OCI-LY7 (cell line): ENCODE measurements at regions not wholly inside any gene's neighbourhood (a gene's known extent, or its start where the extent isn't known, plus 50 kb on each side); places are given as distances from the start of the nearest gene placed in this dataset.

Source experiments
- BruUV-seq: library from RNA; stranded (reverse); fragments of 400-500 nt; replicated peaks from 2 replicates; lab custom pipeline; 2021; lab: Mats Ljungman, UMichigan
- CTCF ChIA-PET: fragments of 300-600 bp; sonication (Branson Sonifier 250); formaldehyde crosslinking; loops from one replicate; lab custom pipeline; 2022; ENCODE audit warnings: antibody characterized with exemption; ENCODE audit not compliant: unreplicated experiment; lab: Charles Lee
- POLR2A ChIA-PET: fragments of 300-600 bp; sonication (Branson Sonifier 250); formaldehyde crosslinking; loops from one replicate; lab custom pipeline; 2022; ENCODE audit warnings: antibody characterized with exemption; lab: Charles Lee
- DNase-seq: peaks from one replicate; pipeline ENCODE4 v3.0.0-alpha.2; 2015; ENCODE audit warnings: low spot score
- H2AFZ ChIP-seq: fragments of 200-600 bp; sonication (generic), shearing (Covaris generic); 2 replicates; pipeline ENCODE4 v1.6.1; 2014; ENCODE audit warnings: mild to moderate bottlenecking, antibody characterized with exemption, low read length, moderate library complexity
- H3K27ac ChIP-seq: fragments of 200-600 bp; sonication (generic); 2 replicates; pipeline ENCODE4 v1.5.1; 2014; ENCODE audit warnings: mixed run types, low read depth, mild to moderate bottlenecking, moderate library complexity, low read length, inconsistent platforms; ENCODE audit not compliant: poor library complexity, severe bottlenecking
- H3K36me3 ChIP-seq: fragments of 200-600 bp; sonication (generic); 2 replicates; pipeline ENCODE4 v1.6.1; 2014; ENCODE audit warnings: mild to moderate bottlenecking, antibody characterized with exemption, low read length, moderate library complexity, mixed read lengths; ENCODE audit not compliant: insufficient read depth
- H3K4me1 ChIP-seq: fragments of 200-600 bp; sonication (generic); 2 replicates; pipeline ENCODE4 v1.5.1; 2014; ENCODE audit warnings: mild to moderate bottlenecking, low read length; ENCODE audit not compliant: insufficient read depth, poor library complexity, severe bottlenecking
- H3K4me2 ChIP-seq: fragments of 200-600 bp; sonication (generic); 2 replicates; pipeline ENCODE4 v1.6.1; 2014; ENCODE audit warnings: mild to moderate bottlenecking, low read length
- H3K4me3 ChIP-seq: fragments of 200-600 bp; sonication (generic); 2 replicates; pipeline ENCODE4 v1.5.1; 2014; ENCODE audit warnings: mild to moderate bottlenecking, low read depth, low read length; ENCODE audit not compliant: poor library complexity, severe bottlenecking
- H3K79me2 ChIP-seq: fragments of 200-600 bp; sonication (generic); 2 replicates; pipeline ENCODE4 v1.6.1; 2016; ENCODE audit warnings: low read depth, mild to moderate bottlenecking, low read length, moderate library complexity, mixed read lengths; ENCODE audit not compliant: insufficient read depth
- H3K9me2 ChIP-seq: fragments of 200-600 bp; sonication (generic); 2 replicates; pipeline ENCODE4 v1.6.1; 2016; ENCODE audit warnings: mild to moderate bottlenecking, low read length, mixed read lengths; ENCODE audit not compliant: insufficient read depth
- H3K9me3 ChIP-seq: fragments of 200-600 bp; sonication (generic); 2 replicates; pipeline ENCODE4 v1.6.1; 2014; ENCODE audit warnings: mild to moderate bottlenecking, mixed run types, low read length, mixed read lengths
- H4K20me1 ChIP-seq: fragments of 200-600 bp; sonication (generic); 2 replicates; pipeline ENCODE4 v1.6.1; 2014; ENCODE audit warnings: mild to moderate bottlenecking, antibody characterized with exemption, low read length, moderate library complexity, mixed read lengths; ENCODE audit not compliant: insufficient read depth
- EZH2phosphoT487 ChIP-seq: fragments of 200-600 bp; sonication (generic); IDR thresholded peaks from 2 replicates; pipeline ENCODE4 v1.6.1; 2018; ENCODE audit warnings: low read depth, borderline replicate concordance, mild to moderate bottlenecking, mixed run types, antibody characterized with exemption, low read length, moderate library complexity, mixed read lengths
- intact Hi-C: fragments of 100-400 bp; cut with micrococcal nuclease; formaldehyde crosslinking; loops from one replicate; pipeline ENCODE4 v1.10.0; 2022; ENCODE audit not compliant: unreplicated experiment
- TF ChIP-seq, protein P1 (sequence below): fragments of 200-600 bp; sonication (generic); conservative IDR thresholded peaks from 2 replicates; pipeline ENCODE4 v1.5.1; 2014; ENCODE audit warnings: mild to moderate bottlenecking, antibody characterized with exemption, low read length, moderate library complexity, mixed read lengths

DNA sequence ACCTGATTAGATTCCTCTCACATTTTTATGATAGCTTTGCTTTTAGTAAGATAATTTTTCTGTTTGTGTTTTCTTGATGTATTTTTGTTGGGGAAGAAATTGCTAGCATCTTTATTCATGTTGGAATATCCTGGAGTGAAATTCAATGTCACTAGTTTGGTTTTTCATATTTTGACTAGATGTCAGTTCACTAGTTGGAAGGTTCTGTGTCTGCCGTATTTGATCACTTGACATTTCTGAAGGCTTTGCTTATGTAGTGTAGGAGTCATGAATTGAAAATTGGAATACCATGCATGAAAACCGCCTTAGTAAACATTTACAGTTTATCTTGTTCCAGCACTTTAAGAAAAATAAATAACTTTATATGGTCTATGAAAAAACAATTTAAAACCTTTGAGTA lies 348.4 kb downstream of the AASDHPPT start:
- ChIA-PET POLR2A (interaction anchor here (0.8 to 1.0 kb wide), 2 partner anchors 8 to 10 kb away, joined by 3 read pairs; no protein-coding TSS in a partner anchor), CTCF (no interaction called here)
- BruUV-seq, result no TSS peak

DNA sequence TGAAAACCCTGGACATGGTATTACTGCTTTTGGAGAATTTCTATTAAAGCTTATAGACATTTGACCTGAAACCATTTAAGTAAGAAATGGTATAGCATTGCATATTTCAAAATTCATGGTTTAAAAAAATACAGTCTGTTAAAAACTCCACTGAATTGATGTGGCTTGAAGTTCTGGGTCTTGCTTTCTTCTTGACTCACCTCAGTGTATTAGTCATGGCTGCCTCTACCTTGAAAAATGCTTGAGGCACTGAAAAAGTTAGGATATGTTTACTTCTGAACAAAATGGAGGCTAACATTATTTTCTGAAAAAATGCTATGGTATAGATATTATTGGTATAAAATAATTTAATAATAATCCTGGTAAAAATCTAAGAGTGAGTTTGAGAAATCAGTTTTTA lies 349.2 kb downstream of the AASDHPPT start:
- H2AFZ ChIP-seq, result no peak overlapping the region
- H3K9me3 ChIP-seq, result no peaks in the 10 kb centered on the region
- intact Hi-C loops, result no loop called here
- DNase-seq, result no peak
- H3K4me3 ChIP-seq, result no peak overlapping the region
- ChIA-PET CTCF (no interaction called here), POLR2A (interaction anchor here (0.8 kb wide), 1 partner anchor 9 kb away, joined by 3 read pairs; no protein-coding TSS in a partner anchor)
- no peaks in the 10 kb centered on the region for H4K20me1 ChIP-seq
- no TSS peak for BruUV-seq
- no peaks in the 10 kb centered on the region for H3K36me3 ChIP-seq
- no peaks in the 10 kb centered on the region for H3K79me2 ChIP-seq
- H3K4me2 ChIP-seq, result no peak overlapping the region
- no peak overlapping the region for H3K27ac ChIP-seq
- TF ChIP-seq, protein P1, sequence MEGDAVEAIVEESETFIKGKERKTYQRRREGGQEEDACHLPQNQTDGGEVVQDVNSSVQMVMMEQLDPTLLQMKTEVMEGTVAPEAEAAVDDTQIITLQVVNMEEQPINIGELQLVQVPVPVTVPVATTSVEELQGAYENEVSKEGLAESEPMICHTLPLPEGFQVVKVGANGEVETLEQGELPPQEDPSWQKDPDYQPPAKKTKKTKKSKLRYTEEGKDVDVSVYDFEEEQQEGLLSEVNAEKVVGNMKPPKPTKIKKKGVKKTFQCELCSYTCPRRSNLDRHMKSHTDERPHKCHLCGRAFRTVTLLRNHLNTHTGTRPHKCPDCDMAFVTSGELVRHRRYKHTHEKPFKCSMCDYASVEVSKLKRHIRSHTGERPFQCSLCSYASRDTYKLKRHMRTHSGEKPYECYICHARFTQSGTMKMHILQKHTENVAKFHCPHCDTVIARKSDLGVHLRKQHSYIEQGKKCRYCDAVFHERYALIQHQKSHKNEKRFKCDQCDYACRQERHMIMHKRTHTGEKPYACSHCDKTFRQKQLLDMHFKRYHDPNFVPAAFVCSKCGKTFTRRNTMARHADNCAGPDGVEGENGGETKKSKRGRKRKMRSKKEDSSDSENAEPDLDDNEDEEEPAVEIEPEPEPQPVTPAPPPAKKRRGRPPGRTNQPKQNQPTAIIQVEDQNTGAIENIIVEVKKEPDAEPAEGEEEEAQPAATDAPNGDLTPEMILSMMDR, result no peak
- no peak for TF ChIP-seq EZH2phosphoT487
- H3K9me2 ChIP-seq, result no peaks in the 10 kb centered on the region
- no peaks in the 10 kb centered on the region for H3K4me1 ChIP-seq

More for the DNA sequence above, 348.4 kb downstream of the AASDHPPT start:
- Histone ChIP-seq H3K4me3 (no peak overlapping the region), H2AFZ (no peak overlapping the region), H3K36me3 (no peaks in the 10 kb centered on the region), H3K9me3 (no peaks in the 10 kb centered on the region), H3K9me2 (no peaks in the 10 kb centered on the region), H3K27ac (no peak overlapping the region), H4K20me1 (no peaks in the 10 kb centered on the region), H3K4me2 (no peak overlapping the region), H3K4me1 (no peaks in the 10 kb centered on the region), H3K79me2 (no peaks in the 10 kb centered on the region)
- TF ChIP-seq, protein P1, result no peak
- no peak for TF ChIP-seq EZH2phosphoT487
- no peak for DNase-seq
- intact Hi-C loops, result no loop called here

DNA sequence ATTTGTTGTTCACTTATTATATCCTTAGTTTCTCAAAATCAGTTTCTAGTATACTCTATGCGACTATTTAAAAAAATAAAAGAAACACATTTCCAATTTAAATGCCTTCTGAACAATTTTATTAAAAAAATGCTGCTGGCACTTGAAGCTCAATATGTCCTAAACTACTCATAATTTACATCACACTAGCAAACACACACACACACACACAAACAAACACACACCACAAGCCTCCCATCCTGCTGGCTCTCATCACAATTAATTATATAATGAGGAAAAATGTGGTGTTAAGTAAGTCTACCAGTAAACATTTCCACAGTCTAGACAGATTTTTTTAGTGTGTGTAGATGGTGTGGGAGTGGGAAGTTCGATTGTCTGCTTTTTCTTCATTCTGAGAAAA lies 350.3 kb downstream of the AASDHPPT start:
- Histone ChIP-seq H3K4me1 (no peaks in the 10 kb centered on the region), H3K4me2 (no peak overlapping the region), H3K36me3 (no peaks in the 10 kb centered on the region), H3K9me2 (no peaks in the 10 kb centered on the region), H3K9me3 (no peaks in the 10 kb centered on the region), H3K4me3 (no peak overlapping the region), H4K20me1 (no peaks in the 10 kb centered on the region), H3K79me2 (no peaks in the 10 kb centered on the region), H3K27ac (no peak overlapping the region), H2AFZ (no peak overlapping the region)
- POLR2A ChIA-PET, result no interaction called here
- DNase-seq, result no peak
- TF ChIP-seq EZH2phosphoT487, result no peak
- TF ChIP-seq, protein P1, result no peak
- CTCF ChIA-PET, result no interaction called here
- intact Hi-C loops, result no loop called here
- BruUV-seq, result no TSS peak
